ENCODE measurements at regions not wholly inside any gene's neighbourhood (a gene's known extent, or its start where the extent isn't known, plus 50 kb on each side); places are given as distances from the start of the nearest gene placed in this dataset.

DNA sequence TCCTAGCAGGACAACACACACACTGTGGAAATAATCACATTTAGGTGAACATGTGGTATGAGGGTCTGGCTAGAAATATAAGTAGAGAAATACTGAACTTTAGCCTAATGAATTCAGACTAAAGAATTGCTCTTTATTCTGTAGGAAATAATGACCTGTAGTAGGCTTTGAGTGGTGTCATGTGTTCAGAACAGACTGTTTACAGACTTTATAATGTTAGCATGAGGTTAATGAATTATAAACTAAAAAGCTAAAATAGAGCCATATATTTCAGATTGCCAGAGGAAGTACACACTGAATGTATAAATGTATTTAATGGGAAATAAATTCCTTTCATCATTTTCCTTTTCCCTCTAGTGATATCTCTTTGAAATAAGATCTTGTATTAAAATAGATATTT lies 669.5 kb upstream of the EPHA7 start:
- no peak for TF ChIP-seq CTCF (IDR thresholded peaks at IDR 0.05)
- TF ChIP-seq POLR2A (IDR thresholded peaks at IDR 0.05) = no peak

Measured in thyroid gland (tissue), 4 donors.